Stimulated activated CD4-positive, alpha-beta T cell treated with anti-CD3 and anti-CD28 coated beads, Interleukin-1b, Interleukin-23, amount 100 ng/mL, for 24 hours (primary cell): ENCODE measurements at regions not wholly inside any gene's neighbourhood (a gene's known extent, or its start where the extent isn't known, plus 50 kb on each side); places are given as distances from the start of the nearest gene placed in this dataset.
"Not testable (repeated sequence)": the region's sequence is repeated elsewhere in the genome, so short reads cannot be mapped to it uniquely, and the experiment has no call there.

Source experiments
- DNase-seq, 4 experiments: peaks; one replicate each; pipeline ENCODE4 v3.0.0-alpha.2; 2020; ENCODE audit warnings: low read depth in 4 of 4, low spot score in 1 of 4

DNA sequence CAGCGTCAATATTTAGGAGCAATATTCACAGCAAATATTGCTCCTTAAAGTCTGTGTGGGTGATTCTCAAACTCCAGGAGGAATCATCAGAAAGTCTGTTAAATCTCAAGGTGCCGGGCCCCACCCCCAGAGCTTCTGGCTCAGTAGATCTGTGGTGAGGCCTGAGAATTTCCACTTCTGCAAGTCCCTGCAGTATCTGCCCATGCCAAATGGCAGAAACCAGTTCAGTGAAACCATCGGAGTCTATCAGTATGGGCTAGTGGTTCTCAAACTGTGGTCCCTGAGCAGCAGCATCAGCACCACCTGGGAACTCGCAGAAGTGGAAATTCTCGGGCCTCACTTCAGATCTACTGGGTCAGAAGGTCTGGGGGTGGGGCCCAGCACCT is 202.9 kb downstream of the SLC4A3 start:
- DNase-seq, result no peak

DNA sequence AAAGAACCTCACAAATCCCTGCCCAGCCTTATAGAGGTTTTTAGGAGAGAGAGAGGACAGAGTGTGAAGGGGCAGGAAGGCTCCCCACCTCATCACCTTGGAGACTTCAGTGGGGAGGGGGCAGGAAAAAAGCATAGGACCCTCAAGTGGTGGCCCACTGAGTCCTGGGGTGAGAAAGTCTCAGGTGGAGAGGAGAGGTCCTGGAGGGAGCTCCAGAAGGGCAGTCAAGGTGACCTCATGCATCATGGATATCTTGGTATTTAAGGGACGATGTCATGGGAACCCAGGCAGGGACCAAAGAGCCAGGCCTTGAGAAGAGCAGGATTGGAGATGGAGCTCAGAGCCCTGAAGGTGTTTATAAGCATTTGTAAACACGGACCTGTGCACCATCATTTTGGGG is 204.5 kb downstream of the SLC4A3 start:
- no peak for DNase-seq

DNA sequence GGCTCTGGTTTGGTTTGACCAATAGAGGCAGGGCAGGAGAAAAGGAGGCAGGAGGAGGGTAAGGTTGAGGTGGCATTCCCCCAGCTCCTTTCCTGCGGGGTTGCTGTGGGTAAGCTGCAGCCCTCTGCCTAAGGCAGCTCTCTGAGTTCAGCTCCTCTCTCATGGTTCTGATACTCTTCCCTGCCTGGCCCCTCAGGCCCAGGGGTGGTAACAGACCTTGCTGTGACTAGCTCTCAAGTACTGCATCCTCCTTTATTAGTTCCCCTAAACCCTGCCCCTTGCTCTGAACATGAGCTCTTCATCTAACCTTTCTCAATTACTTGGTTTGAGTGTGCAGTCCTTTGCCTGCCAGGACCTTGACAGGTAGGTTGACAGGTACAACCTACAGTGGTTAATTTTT is 205.5 kb downstream of the SLC4A3 start:
- no peak for DNase-seq

DNA sequence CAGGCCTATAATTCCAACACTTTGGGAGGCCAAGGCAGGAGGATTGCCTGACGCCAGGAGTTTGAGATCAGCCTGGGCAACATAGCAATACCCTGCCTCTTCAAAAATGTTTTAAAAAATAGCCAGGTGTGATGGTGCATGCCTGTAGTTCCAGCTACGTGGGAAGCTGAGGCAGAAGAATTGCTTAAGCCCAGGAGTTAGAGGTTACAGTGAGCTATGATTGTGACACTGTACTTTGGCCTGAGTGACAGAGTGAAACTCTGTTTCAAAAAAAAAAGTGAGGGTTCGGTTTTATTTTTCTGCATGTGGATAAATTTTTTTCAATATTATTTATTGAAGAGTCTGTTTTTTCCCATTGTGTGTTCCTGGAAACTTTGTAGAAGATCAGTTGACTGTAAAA is 208.1 kb downstream of the SLC4A3 start:
- DNase-seq, result no peak

DNA sequence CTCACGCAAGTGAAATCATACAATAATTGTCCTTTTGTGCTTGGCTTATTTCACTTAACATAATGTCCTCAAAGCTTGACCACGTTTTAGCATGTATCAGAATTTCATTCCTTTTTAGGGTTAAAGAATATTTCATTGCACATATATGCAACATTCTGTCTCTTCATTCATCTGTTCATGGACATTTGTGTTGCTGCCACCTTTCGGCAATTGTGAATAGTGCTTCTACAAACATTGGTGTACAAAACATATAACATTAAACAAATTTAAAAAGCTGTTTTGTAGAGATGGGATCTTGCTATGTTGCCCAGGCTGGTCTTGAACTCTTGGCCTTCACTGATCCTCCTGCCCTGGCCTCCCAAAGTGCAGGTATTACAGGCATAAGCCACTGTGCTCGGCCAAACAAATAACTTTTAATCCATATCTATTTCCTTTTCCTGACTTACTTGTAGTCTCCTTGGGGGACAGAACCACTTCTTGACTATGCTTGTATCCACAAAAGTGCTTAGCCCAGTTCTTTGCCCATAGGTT is 209.3 kb downstream of the SLC4A3 start:
- DNase-seq, result no peak

DNA sequence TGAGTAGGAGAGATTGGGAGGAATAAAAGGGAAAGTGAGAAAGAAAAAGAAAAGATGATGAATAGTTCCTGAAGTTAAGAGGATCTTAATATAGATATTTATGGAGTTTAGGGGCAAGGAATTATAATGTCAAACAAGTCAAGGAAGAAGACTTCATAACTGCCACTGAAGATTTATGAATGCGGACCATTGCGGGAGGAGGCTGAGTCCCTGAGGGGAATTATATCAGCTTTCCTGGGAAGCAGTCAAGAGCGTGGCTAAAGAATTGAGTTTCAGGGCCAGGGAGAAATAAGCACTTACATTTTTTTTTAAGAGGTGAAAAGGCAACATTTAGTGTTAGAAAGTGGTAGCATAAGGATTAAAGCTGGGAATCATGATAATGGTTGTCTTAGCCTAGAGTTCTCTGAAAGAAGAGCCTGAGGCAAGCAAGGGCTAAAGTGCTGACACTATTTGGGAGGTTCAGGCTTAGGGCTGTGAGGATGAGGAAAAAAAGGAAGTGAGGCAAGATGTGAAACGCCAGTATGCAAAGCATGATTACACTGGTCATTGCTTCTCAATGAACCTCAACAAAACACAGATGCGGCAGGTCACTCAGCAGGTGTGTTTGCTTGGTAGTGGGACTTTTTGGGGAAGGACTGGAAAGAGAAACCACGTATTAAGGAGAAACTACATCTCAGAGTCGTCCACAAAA is 217.1 kb downstream of the SLC4A3 start:
- DNase-seq, result no peak

DNA sequence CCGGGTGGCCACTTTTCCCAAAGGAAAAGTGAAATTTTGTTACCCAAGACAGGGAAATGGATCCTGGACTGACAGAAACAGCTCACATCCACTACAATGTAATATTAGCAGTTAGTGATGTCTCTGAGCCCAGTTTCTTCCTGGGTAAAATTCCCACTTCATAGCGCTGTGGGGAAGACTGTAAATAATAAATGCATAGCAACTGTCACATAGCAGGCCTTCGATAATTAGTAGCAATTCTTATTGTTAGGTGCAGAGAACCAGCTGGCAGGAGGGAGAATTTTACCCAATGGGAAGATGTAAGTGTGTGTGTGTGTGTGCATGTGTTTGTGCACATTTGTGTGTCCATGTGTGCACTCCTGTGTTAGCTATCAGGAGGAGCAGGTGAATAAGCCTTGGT is 221.5 kb downstream of the SLC4A3 start:
- DNase-seq, result no peak

DNA sequence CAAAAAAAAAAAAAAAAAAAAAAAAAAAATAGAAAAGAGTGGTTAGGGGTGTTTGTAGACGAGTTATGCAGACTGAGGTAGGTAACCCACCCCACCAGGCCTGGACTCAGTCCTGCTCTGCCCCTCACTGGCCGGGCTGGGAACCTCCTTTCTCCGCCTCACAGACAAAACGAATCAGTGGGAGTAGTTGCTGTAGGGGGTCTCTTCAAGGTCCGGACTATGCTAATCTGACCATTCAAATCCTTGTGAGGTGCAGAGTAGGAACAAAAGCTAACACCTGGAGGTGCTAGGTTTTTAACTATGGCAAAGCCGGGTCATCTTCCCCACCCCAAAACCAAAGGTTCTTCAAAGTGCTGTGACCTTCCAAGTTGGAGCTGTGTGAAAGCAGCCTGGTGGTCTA is 223.7 kb downstream of the SLC4A3 start:
- no peak for DNase-seq

DNA sequence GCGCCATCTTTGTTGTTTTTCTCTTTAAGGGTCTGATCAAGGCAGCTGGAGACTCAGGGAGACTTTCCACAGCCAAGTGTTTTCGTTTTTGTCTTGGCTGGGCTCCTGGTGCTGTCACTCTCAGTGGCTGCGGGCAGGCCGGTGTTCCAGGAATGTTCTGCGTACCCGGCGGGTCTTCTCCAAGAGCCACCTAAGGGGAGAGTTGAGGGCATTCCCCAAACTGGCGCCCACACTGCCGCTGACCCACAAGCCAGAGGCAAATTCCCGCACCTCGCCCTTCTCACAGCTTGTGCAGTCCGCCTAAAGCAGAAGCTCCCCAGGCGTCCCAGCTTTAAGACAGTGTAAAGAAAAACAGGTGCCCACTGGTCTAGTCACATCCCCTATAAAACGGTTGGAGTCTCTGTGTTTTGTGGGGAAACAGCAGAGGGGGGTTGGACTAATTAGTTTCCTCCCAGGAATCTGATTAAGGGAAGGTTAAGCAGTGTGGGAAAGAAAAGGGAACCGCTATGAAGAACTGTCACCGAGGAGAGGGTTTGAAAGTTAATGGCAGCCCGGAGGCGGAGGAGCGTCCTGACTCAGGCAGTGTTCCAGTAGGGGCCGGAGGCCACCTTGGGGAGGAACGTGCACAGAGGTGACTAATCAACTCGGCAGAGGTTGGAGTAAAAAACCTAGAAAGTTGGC is 224.5 kb downstream of the SLC4A3 start:
- DNase-seq, result no peak

DNA sequence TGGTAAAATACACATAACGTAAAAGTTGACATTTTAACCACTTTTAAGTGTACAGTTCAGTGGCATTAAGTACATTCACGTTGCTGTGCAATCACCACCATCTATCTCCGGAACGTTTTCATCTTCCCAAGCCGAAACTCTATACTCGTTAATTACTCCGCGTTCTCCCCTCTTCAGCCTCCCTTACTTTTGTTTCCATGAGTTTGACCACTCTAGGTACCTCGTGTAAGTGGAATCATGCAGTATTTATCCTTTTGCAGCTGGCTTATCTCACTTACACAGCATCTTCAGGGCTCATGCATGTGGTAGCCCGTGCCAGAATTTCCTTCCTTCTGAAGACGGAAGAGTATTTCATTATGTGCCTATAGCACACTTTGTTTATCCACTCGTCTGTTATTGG is 225.2 kb downstream of the SLC4A3 start:
- no peak for DNase-seq

DNA sequence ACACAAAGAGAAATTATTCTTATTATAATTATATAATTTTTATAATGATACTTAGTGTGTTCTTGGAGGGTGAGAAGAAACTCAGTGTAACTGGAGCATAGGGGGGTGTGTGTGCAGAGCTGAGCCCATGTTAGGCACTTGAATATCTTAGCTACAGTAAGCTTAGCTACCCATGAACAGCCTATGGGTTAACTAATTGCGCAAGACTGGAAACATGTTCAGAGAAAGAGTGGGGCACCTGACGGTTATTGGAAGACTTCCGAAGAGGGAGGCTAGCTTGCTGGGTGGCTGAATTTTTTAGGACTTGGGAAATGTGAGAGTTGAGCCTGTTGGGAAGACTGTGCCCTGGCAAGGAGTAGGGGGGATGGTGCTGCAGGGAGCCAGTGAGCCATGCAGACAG is 229.2 kb downstream of the SLC4A3 start:
- DNase-seq, result no peak

DNA sequence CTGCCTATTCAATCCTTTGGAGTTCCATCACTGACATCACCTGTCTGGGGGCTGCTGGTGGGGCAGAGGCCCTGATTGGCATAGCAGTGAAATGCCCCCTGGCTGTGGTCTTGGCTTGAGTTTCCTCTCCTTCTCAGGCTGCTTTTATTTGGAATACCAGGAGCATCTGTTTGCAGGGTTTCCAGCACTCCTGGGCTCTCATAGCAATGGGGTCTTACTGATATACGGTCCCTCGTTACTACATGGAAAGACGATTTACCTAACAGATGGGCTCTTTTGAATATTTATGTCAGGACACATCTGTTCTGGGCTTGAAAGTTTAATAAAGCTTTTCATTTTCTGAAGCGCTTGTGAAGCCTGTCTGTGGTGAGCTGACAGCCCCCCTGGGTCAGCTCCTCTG is 230.3 kb downstream of the SLC4A3 start:
- DNase-seq, result no peak

DNA sequence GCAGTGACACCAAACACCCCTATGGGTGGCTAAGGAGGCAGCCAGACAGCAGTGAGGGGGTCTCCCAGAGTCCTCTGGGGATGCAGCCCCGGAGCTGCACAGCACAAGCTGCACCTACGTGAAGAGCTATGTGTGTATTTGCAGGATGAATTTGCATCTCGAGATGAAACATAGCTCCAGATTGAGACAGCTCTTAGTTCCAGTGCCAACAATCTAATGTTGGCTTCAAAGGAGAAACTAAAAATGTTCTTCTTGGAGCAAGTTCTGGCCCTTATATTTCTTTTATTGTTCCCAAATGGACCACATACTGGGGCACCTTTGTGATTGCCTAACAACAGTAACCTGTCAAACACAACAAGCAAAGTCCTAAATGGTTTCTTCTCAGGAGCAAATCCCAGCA is 233.9 kb downstream of the SLC4A3 start:
- no peak for DNase-seq

DNA sequence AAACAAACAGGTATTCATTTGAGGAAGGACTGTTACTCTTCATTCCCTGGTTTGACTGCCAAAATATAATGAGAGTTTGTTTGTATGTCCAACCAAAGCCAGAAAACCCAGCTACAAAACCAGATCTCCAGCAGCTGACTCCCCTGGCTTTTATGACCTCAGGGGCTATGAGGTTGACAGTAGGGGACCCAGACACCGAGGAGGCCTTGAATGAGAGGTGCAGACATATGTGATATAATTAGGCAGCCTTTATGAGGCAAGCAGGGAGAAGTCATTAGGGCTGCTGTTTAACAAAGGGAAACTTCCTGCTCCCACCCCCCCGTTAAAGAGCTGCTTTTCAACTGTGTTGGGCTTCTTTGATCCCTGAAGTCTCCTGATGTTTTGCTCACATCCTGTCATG is 236.7 kb downstream of the SLC4A3 start:
- DNase-seq, result no peak

DNA sequence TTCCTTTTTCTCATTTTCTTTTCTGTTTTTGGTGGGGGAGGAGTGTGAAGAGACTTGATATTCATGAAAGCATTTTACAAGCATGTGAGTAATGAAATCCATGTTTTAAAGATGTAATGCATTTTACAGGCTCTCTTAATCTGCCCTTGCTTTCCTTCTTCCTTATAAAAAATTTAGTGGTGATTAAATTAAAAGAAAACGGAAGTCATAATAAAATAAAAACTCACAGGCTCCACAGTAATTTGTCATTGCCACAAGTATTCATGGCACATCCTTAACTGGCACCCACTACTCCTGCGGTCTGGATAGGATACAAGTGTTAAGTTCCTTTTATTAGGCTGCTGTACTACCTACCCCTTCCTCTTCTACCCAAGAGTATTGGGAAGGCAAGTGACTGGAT is 241.2 kb downstream of the SLC4A3 start:
- no peak for DNase-seq

DNA sequence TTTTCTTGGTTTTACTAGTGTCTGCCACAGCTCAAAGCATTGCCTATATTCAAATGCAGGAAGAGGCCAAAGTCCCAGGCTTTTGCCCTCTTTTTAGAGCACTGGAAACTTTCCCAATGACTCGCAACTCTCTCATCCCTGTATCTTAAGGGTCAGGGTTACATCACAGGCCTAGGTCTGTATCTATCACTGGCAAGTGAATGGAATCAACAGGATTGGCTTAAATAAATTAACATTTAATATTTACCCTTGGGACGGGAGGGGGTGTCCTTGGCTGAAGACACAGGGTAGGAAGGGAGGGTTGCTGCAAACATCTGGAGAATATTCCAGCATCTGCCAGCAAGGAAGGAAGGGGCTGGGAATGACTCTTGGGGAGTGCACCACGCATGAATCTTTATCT is 242.6 kb downstream of the SLC4A3 start:
- no peak for DNase-seq

DNA sequence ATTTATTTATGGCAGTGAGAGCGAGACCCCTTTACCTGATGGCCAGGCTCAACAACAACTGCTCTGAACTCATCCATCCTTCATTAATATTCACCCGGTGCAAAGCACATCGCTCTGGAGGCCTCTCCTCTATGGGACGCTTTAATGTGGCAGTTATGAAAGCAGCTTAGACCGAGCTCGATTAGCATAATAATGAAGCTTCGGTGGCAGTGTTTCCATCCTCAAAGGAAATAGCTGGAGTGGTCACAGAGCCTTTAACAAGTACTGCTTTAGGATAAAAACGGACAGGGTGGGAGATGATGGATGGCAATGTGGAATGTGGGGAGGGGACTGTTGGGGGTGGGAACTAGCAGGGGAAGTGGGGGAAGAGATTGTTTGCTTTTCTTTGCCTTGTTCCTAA is 243.9 kb downstream of the SLC4A3 start:
- DNase-seq, result no peak

DNA sequence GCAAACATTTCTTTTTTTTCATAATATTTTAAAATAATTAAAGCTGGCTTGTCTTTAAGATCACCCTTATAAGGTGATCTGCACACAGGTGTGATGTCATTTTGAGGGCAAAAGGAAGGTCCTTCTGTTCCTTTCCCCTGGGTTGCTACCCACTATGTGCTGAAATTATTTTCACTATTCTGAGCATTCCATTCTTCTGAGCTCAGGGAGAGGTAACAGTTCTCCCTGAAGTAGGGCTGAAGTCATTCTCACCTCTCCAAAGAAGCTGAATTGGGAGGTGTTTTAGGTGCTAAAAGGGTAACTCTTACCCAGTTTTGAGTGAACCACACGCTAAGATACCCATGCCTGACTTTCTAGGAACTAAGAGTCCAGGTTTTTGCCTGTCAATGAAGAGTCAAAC is 247.6 kb downstream of the SLC4A3 start:
- DNase-seq, result no peak

DNA sequence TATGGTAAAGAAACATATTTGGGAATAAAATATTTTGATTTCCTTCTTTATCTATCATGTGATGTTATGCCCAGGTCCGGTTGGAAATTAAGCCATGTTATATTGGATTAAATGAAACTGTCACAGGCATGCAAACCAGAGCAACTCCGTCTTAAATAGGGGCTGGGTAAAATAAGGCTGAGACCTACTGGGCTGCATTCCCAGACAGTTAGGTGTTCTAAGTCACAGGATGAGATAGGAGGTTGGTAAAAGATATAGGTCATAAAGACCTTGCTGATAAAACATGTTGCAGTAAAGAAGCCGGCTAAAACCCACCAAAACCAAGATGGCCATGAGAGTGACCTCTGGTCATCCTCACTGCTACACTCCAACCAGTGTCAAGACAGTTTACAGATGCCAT is 248.6 kb downstream of the SLC4A3 start:
- not testable (repeated sequence) for DNase-seq

DNA sequence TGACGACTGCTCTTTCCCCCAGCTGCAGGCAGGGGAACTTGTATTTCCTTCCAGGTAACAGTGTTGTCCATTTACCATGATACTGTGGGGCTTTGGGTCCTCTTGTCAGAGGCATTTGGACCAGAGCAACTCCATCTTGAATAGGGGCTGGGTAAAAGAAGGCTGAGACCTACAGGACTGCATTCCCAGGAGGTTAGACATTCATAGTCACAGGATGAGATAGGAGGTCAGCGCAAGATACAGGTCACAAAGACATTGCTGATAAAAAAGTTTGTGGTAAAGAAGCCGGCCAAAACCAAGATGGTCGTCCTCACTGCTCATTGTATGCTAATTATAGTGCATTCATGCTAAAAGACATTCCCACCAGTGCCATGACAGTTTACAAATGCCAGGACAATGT is 249.5 kb downstream of the SLC4A3 start:
- no peak for DNase-seq

DNA sequence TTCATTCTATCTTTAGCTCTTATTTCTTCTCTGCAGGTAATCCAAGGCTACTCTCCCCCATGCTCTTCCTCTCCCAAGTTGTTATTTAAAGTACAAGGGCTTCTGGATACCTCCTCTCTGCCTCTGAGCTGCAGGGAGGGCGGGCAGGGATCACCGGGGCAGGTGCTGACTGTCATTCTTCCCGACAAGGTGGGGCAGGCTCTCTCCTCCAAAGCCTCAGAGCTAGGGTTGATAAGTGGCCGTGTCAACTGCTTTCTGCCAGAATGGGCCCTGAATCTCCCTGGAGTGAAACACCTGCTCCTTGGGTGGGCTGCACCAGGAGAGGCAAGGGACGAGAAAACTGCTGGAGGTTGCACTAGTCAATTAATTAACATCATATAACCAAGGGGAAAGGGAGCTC is 250.3 kb downstream of the SLC4A3 start:
- DNase-seq, result no peak

DNA sequence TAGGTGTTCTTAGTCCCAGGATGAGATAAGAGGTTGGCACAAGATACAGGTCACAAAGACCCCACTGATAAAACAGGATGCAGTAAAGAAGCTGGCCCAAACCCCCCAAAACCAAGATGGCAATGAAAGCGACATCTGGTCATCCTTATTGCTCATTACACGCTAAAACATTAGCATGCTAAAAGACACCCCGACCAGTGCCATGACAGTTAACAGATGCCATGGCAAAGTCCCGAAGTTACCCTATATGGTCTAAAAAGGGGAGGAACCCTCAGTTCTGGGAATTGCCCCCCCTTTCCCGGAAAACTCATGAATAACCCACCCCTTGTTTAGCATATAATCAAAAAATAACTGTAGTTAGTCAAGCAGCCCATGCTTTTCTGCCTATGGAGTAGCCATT is 251.1 kb downstream of the SLC4A3 start:
- no peak for DNase-seq

DNA sequence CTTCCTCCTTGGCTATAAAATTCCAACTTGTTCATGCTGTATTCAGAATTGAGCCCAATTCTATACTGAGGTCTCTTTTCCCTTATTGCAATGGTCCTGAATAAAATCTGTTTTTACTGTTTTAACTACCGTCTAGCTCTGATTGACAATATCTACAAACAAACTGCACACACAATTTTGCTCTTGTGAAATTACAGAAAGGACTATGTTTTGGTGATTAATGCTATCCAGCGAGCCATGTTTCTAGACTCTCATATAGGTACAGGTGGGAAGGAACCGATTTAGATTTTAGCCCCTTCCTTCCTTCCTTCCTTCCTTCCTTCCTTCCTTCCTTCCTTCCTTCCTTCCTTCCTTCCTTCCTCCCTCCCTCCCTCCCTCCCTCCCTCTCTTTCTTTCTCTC is 254.4 kb downstream of the SLC4A3 start:
- DNase-seq, result no peak
